Activated CD8-positive, alpha-beta T cell treated with anti-CD3 and anti-CD28 coated beads for 36 hours (primary cell): ENCODE measurements at regions not wholly inside any gene's neighbourhood (a gene's known extent, or its start where the extent isn't known, plus 50 kb on each side); places are given as distances from the start of the nearest gene placed in this dataset.

ENCODE experiments used
- ATAC-seq: fragments of 200-7000 bp; cut with Tn5 transposase; one replicate; pipeline ENCODE4 v1.10.0; 2021; ENCODE audit warnings: mild to moderate bottlenecking, moderate library complexity
- CTCF ChIA-PET: fragments of 350-600 bp; sonication (Branson Sonifier 250); formaldehyde crosslinking; loops from one replicate; lab custom pipeline; 2021; ENCODE audit warnings: antibody characterized with exemption; lab: Charles Lee
- POLR2A ChIA-PET: fragments of 350-600 bp; sonication (Branson Sonifier 250); formaldehyde crosslinking; loops from one replicate; lab custom pipeline; 2021; ENCODE audit warnings: antibody characterized with exemption; lab: Charles Lee
- DNase-seq: peaks from one replicate; pipeline ENCODE4 v3.0.0-alpha.2; 2020
- H3K27ac Mint-ChIP-seq: one replicate; pipeline ENCODE4 v1.8.0; 2021; ENCODE audit warnings: mild to moderate bottlenecking, mixed read lengths
- H3K27me3 Mint-ChIP-seq: one replicate; pipeline ENCODE4 v1.8.0; 2021; ENCODE audit warnings: mixed read lengths
- H3K36me3 Mint-ChIP-seq: one replicate; pipeline ENCODE4 v1.8.0; 2021; ENCODE audit warnings: low read depth, mixed read lengths
- H3K4me1 Mint-ChIP-seq: one replicate; pipeline ENCODE4 v1.8.0; 2021; ENCODE audit warnings: low read depth, mixed read lengths
- H3K4me3 Mint-ChIP-seq: one replicate; pipeline ENCODE4 v1.8.0; 2021; ENCODE audit warnings: mild to moderate bottlenecking, moderate library complexity, mixed read lengths
- H3K9me3 Mint-ChIP-seq: one replicate; pipeline ENCODE4 v1.8.0; 2021; ENCODE audit warnings: mixed read lengths
- intact Hi-C: fragments of 100-400 bp; cut with micrococcal nuclease; formaldehyde crosslinking; loops from one replicate; pipeline ENCODE4 v1.10.0; 2022
- TF ChIP-seq, protein P1 (sequence below): fragments of 200-600 bp; IDR thresholded peaks from one replicate; pipeline ENCODE4 v1.8.0; 2022; ENCODE audit warnings: antibody characterized with exemption, mild to moderate bottlenecking

DNA sequence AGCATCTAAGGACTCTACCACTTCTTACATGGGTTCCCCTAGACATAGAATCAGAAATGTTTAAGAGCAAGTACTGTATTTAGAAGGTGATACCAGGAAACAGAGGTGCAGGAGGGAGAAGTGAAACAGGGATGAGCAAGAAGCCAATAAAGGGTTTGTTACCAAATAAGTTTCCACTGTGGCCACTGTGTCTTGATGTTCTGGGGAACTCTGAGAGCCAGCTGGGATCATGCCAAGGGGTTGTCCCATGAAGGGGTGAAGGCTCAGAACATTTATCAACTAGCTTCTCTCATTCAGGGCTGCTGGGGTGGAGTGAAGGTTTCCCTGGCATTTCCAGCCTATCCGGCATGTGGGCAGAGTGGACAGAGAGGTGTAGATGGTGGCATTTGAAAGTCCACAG is 147.1 kb upstream of the SH3BP4 start:
- H3K4me1 Mint-ChIP-seq: no peaks in the 10 kb centered on the region
- TF ChIP-seq, protein P1, sequence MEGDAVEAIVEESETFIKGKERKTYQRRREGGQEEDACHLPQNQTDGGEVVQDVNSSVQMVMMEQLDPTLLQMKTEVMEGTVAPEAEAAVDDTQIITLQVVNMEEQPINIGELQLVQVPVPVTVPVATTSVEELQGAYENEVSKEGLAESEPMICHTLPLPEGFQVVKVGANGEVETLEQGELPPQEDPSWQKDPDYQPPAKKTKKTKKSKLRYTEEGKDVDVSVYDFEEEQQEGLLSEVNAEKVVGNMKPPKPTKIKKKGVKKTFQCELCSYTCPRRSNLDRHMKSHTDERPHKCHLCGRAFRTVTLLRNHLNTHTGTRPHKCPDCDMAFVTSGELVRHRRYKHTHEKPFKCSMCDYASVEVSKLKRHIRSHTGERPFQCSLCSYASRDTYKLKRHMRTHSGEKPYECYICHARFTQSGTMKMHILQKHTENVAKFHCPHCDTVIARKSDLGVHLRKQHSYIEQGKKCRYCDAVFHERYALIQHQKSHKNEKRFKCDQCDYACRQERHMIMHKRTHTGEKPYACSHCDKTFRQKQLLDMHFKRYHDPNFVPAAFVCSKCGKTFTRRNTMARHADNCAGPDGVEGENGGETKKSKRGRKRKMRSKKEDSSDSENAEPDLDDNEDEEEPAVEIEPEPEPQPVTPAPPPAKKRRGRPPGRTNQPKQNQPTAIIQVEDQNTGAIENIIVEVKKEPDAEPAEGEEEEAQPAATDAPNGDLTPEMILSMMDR: no peak
- H3K4me3 Mint-ChIP-seq: no peak overlapping the region
- ChIA-PET CTCF (interaction anchor here (1.6 kb wide), 1 partner anchor 14 kb away, joined by 3 read pairs; no protein-coding TSS in a partner anchor), POLR2A (no interaction called here)
- H3K36me3 Mint-ChIP-seq: no peaks in the 10 kb centered on the region
- intact Hi-C loops: no loop called here
- H3K9me3 Mint-ChIP-seq: peaks cover 3% of the 10 kb centered on the region
- H3K27ac Mint-ChIP-seq: no peak overlapping the region
- no peak for DNase-seq
- no peak for ATAC-seq
- H3K27me3 Mint-ChIP-seq: peaks cover 2% of the 10 kb centered on the region

DNA sequence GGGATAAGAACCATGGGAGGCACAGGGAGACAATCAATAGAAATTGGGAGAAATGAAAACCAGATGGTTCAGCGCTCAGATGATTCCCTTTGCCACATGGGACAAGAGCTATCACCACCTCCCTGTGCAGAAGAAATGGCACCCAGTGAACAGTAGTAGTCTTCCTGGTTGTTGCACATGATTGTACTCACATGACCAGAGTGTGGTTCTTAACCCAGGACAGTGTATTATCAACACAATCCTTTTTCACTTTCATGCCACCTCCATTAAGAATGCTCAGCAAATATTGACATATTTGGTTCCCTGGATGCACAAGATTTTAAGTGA is 149.0 kb upstream of the SH3BP4 start:
- TF ChIP-seq, protein P1: no peak
- Mint-ChIP-seq H3K27ac (no peak overlapping the region), H3K9me3 (peaks cover 3% of the 10 kb centered on the region), H3K36me3 (no peaks in the 10 kb centered on the region), H3K27me3 (no peaks in the 10 kb centered on the region), H3K4me1 (no peaks in the 10 kb centered on the region), H3K4me3 (no peak overlapping the region)
- intact Hi-C loops: no loop called here
- POLR2A ChIA-PET: no interaction called here
- CTCF ChIA-PET: no interaction called here
- ATAC-seq (no peak), DNase-seq (no peak)

DNA sequence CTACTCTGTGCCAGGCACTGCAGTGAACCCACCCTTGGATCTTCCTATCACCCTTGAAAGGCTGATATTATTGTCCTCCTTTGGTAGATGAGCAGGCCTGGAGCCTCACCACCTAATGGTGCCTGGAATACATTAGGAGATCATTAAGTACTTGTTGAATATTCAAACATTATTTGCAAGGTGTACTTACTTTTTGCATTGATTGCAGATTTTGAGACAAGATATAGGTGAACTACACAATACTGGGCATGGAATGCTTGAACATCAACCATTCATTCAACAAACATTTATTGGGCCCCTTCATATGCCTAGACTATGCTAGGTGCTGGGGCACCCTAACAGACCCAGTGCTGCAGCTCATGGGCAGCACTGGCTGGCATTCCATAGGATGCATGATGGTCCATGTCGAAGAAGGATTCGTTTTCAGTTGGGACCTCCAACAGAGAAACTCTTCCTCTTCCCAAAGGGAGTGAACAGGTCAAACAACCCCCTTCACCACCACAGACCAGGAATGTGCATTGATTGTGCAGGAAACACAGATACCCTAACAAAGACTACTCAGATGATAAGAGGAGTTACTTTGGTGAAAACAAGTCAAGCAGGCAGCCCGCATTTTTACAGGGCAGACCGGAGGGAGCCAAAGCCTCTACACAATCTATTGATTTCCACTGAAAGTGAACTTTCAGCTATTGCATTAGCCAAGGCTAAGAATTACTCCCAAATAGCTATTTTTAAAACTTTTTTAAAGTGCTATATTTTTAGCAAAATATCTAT is 149.6 kb upstream of the SH3BP4 start:
- Mint-ChIP-seq H3K4me1 (no peaks in the 10 kb centered on the region), H3K36me3 (no peaks in the 10 kb centered on the region), H3K27me3 (no peaks in the 10 kb centered on the region), H3K9me3 (peaks cover 3% of the 10 kb centered on the region), H3K27ac (no peak overlapping the region), H3K4me3 (no peak overlapping the region)
- DNase-seq (no peak), ATAC-seq (no peak)
- POLR2A ChIA-PET: no interaction called here
- intact Hi-C loops: no loop called here
- CTCF ChIA-PET: no interaction called here
- TF ChIP-seq, protein P1: no peak

DNA sequence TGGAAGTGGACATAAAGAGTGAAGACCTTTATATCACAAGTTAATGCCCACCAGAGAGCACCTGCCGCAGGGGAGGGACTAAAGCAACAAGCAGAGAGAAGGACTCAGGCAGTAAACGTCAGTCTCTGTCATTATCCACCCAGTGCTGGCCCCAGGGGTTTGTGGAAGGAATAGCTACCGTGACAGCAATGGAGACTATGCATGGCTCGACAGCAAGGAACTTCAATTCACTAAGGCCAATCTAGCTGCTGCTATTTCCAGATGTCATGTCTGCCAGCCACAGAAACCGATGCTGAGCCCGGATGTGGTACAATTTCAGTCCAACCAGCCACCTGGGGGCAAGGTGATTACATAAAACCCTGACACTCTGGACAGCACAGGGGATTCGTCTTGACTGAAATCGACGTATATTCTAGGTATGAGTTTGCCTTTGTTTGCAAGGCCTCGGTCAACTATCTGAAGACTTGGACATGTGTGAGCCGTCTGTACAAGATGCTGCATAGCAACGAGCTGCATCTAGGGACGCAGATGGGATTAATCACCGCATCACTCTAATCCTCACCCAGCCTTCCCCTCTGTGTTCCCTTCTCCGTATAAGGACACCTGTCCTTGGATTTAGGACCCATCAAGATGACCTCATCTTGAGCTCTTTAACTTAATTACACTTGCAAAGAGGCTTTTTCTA is 154.1 kb upstream of the SH3BP4 start:
- intact Hi-C loops: no loop called here
- no peaks in the 10 kb centered on the region for H3K4me1 Mint-ChIP-seq
- no peak overlapping the region for H3K4me3 Mint-ChIP-seq
- no peaks in the 10 kb centered on the region for H3K27me3 Mint-ChIP-seq
- no peak overlapping the region for H3K27ac Mint-ChIP-seq
- TF ChIP-seq, protein P1: no peak
- no peaks in the 10 kb centered on the region for H3K9me3 Mint-ChIP-seq
- ATAC-seq: no peak
- DNase-seq: no peak
- POLR2A ChIA-PET: no interaction called here
- no peaks in the 10 kb centered on the region for H3K36me3 Mint-ChIP-seq
- CTCF ChIA-PET: no interaction called here

DNA sequence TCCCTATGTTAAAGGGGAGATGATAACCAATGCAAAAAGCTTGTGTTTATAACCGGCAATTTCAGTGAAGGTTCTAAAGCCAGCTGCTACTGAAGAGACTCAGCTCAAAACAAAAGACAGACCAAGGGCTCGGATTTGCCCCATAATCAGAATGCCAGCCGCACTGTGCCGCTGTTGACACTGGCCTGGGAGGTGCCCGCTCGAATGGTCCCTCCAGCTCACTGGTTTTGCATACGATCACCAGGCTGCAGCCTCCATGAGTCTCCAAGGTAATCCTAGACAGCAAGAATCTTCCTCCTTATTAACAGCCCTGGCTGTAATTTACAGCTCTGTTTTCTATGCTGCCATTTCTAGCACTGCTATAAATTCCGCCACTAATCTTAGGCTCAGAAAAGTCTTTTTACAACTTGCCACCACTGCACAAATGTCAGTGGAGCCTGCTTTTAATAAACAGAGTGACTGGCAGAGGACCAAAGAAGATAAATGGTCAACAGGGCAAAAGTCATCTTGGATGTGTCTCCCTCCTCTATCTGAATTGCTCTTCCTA is 155.7 kb upstream of the SH3BP4 start:
- intact Hi-C loops: no loop called here
- TF ChIP-seq, protein P1: no peak
- DNase-seq (no peak), ATAC-seq (no peak)
- CTCF ChIA-PET: no interaction called here
- H3K4me1 Mint-ChIP-seq: no peaks in the 10 kb centered on the region
- no peaks in the 10 kb centered on the region for H3K36me3 Mint-ChIP-seq
- no peak overlapping the region for H3K27ac Mint-ChIP-seq
- POLR2A ChIA-PET: no interaction called here
- no peaks in the 10 kb centered on the region for H3K9me3 Mint-ChIP-seq
- H3K4me3 Mint-ChIP-seq: no peak overlapping the region
- no peaks in the 10 kb centered on the region for H3K27me3 Mint-ChIP-seq
